Trophoblast cell (in vitro differentiated cells and primary cell): ENCODE measurements at regions not wholly inside any gene's neighbourhood (a gene's known extent, or its start where the extent isn't known, plus 50 kb on each side); places are given as distances from the start of the nearest gene placed in this dataset.
A peak's percentile ranks its signal among the peaks of the same experiment; 100 is the strongest.

Source experiments
- DNase-seq, 2 donors: peaks; one replicate each; pipeline ENCODE4 v3.0.0-alpha.2; 2016
- H2AFZ ChIP-seq: 2 replicates; pipeline ENCODE4 v1.6.1; 2013; ENCODE audit warnings: low read length, moderate library complexity, mild to moderate bottlenecking; ENCODE audit not compliant: insufficient read depth, poor library complexity
- H2AK5ac ChIP-seq: 2 replicates; pipeline ENCODE4 v1.6.1; 2013; ENCODE audit warnings: mild to moderate bottlenecking, low read length
- H2BK120ac ChIP-seq: 2 replicates; pipeline ENCODE4 v1.6.1; 2013; ENCODE audit warnings: low read length, mild to moderate bottlenecking, moderate library complexity; ENCODE audit not compliant: insufficient read depth, poor library complexity
- H2BK12ac ChIP-seq: 2 replicates; pipeline ENCODE4 v1.6.1; 2013; ENCODE audit warnings: mild to moderate bottlenecking, low read length, moderate library complexity
- H2BK5ac ChIP-seq: 2 replicates; pipeline ENCODE4 v1.6.1; 2013; ENCODE audit warnings: low read length, low read depth, moderate library complexity, mild to moderate bottlenecking; ENCODE audit not compliant: poor library complexity
- H3K14ac ChIP-seq: 2 replicates; pipeline ENCODE4 v1.6.1; 2013; ENCODE audit warnings: mild to moderate bottlenecking, low read length
- H3K18ac ChIP-seq: 2 replicates; pipeline ENCODE4 v1.6.1; 2013; ENCODE audit warnings: mild to moderate bottlenecking, low read length
- H3K23ac ChIP-seq: 2 replicates; pipeline ENCODE4 v1.6.1; 2013; ENCODE audit warnings: low read length
- H3K27ac ChIP-seq: 2 replicates; pipeline ENCODE4 v1.5.1; 2013; ENCODE audit warnings: low read depth, mild to moderate bottlenecking, inconsistent platforms, low read length, moderate library complexity
- H3K27me3 ChIP-seq: 2 replicates; pipeline ENCODE4 v1.6.1; 2013; ENCODE audit warnings: inconsistent platforms, mild to moderate bottlenecking, low read length, moderate library complexity; ENCODE audit not compliant: insufficient read depth
- H3K36me3 ChIP-seq, 2 experiments: 1 replicate in 1 of 2; 2 replicates in 1 of 2; pipeline ENCODE4 v1.6.1; 2013; ENCODE audit warnings: low read length in 2 of 2, mild to moderate bottlenecking in 2 of 2, moderate library complexity in 1 of 2; ENCODE audit not compliant: insufficient read depth in 2 of 2, control insufficient read depth in 1 of 2
- H3K4ac ChIP-seq: 2 replicates; pipeline ENCODE4 v1.6.1; 2013; ENCODE audit warnings: low read depth, mild to moderate bottlenecking, low read length, moderate library complexity
- H3K4me1 ChIP-seq, 2 experiments: 1 replicate in 1 of 2; 2 replicates in 1 of 2; pipeline ENCODE4 v1.6.1; 2013; ENCODE audit warnings: low read length in 2 of 2, mild to moderate bottlenecking in 2 of 2, moderate library complexity in 1 of 2; ENCODE audit not compliant: insufficient read depth in 2 of 2, control insufficient read depth in 1 of 2
- H3K4me2 ChIP-seq: 2 replicates; pipeline ENCODE4 v1.6.1; 2013; ENCODE audit warnings: inconsistent platforms, mild to moderate bottlenecking, low read length, moderate library complexity
- H3K4me3 ChIP-seq: 2 replicates; pipeline ENCODE4 v1.5.1; 2013; ENCODE audit warnings: mild to moderate bottlenecking, low read depth, low read length, inconsistent platforms
- H3K79me1 ChIP-seq: one replicate; pipeline ENCODE4 v1.6.1; 2013; ENCODE audit warnings: low read length
- H3K79me2 ChIP-seq: 2 replicates; pipeline ENCODE4 v1.6.1; 2013; ENCODE audit warnings: low read length, mild to moderate bottlenecking; ENCODE audit not compliant: control insufficient read depth, insufficient read depth, poor library complexity
- H3K9ac ChIP-seq: 2 replicates; pipeline ENCODE4 v1.6.1; 2013; ENCODE audit warnings: mild to moderate bottlenecking, low read length
- H3K9me3 ChIP-seq: 2 replicates; pipeline ENCODE4 v1.6.1; 2013; ENCODE audit warnings: low read depth, mild to moderate bottlenecking, control low read depth, inconsistent platforms, low read length; ENCODE audit not compliant: insufficient read depth
- H4K12ac ChIP-seq: 2 replicates; pipeline ENCODE4 v1.6.1; 2013; ENCODE audit warnings: low read depth, mild to moderate bottlenecking, low read length, moderate library complexity
- H4K8ac ChIP-seq: 2 replicates; pipeline ENCODE4 v1.6.1; 2013; ENCODE audit warnings: low read depth, mild to moderate bottlenecking, low read length, moderate library complexity
- H4K91ac ChIP-seq: one replicate; pipeline ENCODE4 v1.6.1; 2013; ENCODE audit warnings: low read depth, mild to moderate bottlenecking, low read length, moderate library complexity
- WGBS: extraction: QIAGEN DNeasy Blood & Tissue Kit; methylation state at CpG from one replicate; pipeline ENCODE4 v1.1.7; 2013; ENCODE audit warnings: missing lambda C conversion rate; ENCODE audit not compliant: insufficient read length, insufficient coverage; ENCODE audit errors: extremely low coverage; 5-methylcytosine and 5-hydroxymethylcytosine counted together

- Histone ChIP-seq H3K27ac (no peak overlapping the region), H4K12ac (no peak overlapping the region), H3K4me3 (no peak overlapping the region), H3K27me3 (no peaks in the 10 kb centered on the region), H2AFZ (no peak overlapping the region), H2AK5ac (no peak overlapping the region), H3K4me2 (no peak overlapping the region), H3K23ac (no peak overlapping the region), H4K8ac (no peak overlapping the region), H3K36me3 (no peaks in the 10 kb centered on the region), H3K9ac (no peak overlapping the region), H4K91ac (no peak overlapping the region), H3K79me1 (no peaks in the 10 kb centered on the region), H3K9me3 (no peaks in the 10 kb centered on the region), H3K14ac (no peak overlapping the region), H2BK5ac (no peak overlapping the region), H3K79me2 (no peaks in the 10 kb centered on the region), H2BK120ac (no peak overlapping the region), H3K18ac (no peak overlapping the region), H3K4me1 (no peaks in the 10 kb centered on the region), H3K4ac (no peak overlapping the region), H2BK12ac (no peak overlapping the region)
- DNase-seq, result peak in 1 of 2 donors; percentile 48
- no CpG with 5 or more reads among the region's 1 CpG for WGBS
Measured at GRCh38 chr4:93897559-93897958, 69.0 kb downstream of the ATOH1 start.

GRCh38 chr4:93908778-93909177 is 80.2 kb downstream of the ATOH1 start:
- Histone ChIP-seq H3K36me3 (no peaks in the 10 kb centered on the region), H2BK5ac (no peak overlapping the region), H3K18ac (no peak overlapping the region), H2BK120ac (no peak overlapping the region), H2AK5ac (no peak overlapping the region), H4K91ac (no peak overlapping the region), H3K27ac (no peak overlapping the region), H3K4me1 (no peaks in the 10 kb centered on the region), H3K9me3 (no peaks in the 10 kb centered on the region), H3K4ac (no peak overlapping the region), H3K4me2 (no peak overlapping the region), H2BK12ac (no peak overlapping the region), H3K23ac (no peak overlapping the region), H3K9ac (no peak overlapping the region), H3K4me3 (no peak overlapping the region), H3K79me1 (no peaks in the 10 kb centered on the region), H2AFZ (no peak overlapping the region), H3K27me3 (no peaks in the 10 kb centered on the region), H3K14ac (no peak overlapping the region), H4K8ac (no peak overlapping the region), H3K79me2 (no peaks in the 10 kb centered on the region), H4K12ac (no peak overlapping the region)
- WGBS, result no CpG with 5 or more reads among the region's 3 CpGs
- no peak for DNase-seq

- H3K23ac ChIP-seq, result no peak overlapping the region
- no peak overlapping the region for H3K4ac ChIP-seq
- H2AK5ac ChIP-seq, result no peak overlapping the region
- no peaks in the 10 kb centered on the region for H3K4me1 ChIP-seq
- no peak overlapping the region for H3K14ac ChIP-seq
- H3K27me3 ChIP-seq, result no peaks in the 10 kb centered on the region
- no peaks in the 10 kb centered on the region for H3K79me2 ChIP-seq
- H3K27ac ChIP-seq, result no peak overlapping the region
- no peak overlapping the region for H3K9ac ChIP-seq
- no peak overlapping the region for H3K4me2 ChIP-seq
- no peak overlapping the region for H3K18ac ChIP-seq
- H2BK12ac ChIP-seq, result no peak overlapping the region
- no CpG with 5 or more reads among the region's 2 CpGs for WGBS
- H3K79me1 ChIP-seq, result no peaks in the 10 kb centered on the region
- no peaks in the 10 kb centered on the region for H3K9me3 ChIP-seq
- H4K8ac ChIP-seq, result no peak overlapping the region
- DNase-seq, result peak in 1 of 2 donors; percentile 4
- H4K91ac ChIP-seq, result no peak overlapping the region
- H3K36me3 ChIP-seq, result no peaks in the 10 kb centered on the region
- no peak overlapping the region for H3K4me3 ChIP-seq
- no peak overlapping the region for H2AFZ ChIP-seq
- no peak overlapping the region for H4K12ac ChIP-seq
- no peak overlapping the region for H2BK5ac ChIP-seq
- no peak overlapping the region for H2BK120ac ChIP-seq
Measured at GRCh38 chr4:93911671-93912070, 83.1 kb downstream of the ATOH1 start.

GRCh38 chr4:93912146-93912545 is 83.6 kb downstream of the ATOH1 start:
- H3K79me1 ChIP-seq, result no peaks in the 10 kb centered on the region
- H3K23ac ChIP-seq, result no peak overlapping the region
- H2AFZ ChIP-seq, result no peak overlapping the region
- H3K18ac ChIP-seq, result no peak overlapping the region
- H3K79me2 ChIP-seq, result no peaks in the 10 kb centered on the region
- H3K27me3 ChIP-seq, result no peaks in the 10 kb centered on the region
- H2BK5ac ChIP-seq, result no peak overlapping the region
- H3K4ac ChIP-seq, result no peak overlapping the region
- no peak overlapping the region for H3K4me3 ChIP-seq
- H4K8ac ChIP-seq, result no peak overlapping the region
- H4K12ac ChIP-seq, result no peak overlapping the region
- H3K27ac ChIP-seq, result no peak overlapping the region
- DNase-seq, result no peak
- H2BK120ac ChIP-seq, result no peak overlapping the region
- H3K9me3 ChIP-seq, result no peaks in the 10 kb centered on the region
- no peak overlapping the region for H3K9ac ChIP-seq
- H4K91ac ChIP-seq, result no peak overlapping the region
- WGBS, result no CpG with 5 or more reads among the region's 2 CpGs
- no peak overlapping the region for H2AK5ac ChIP-seq
- no peak overlapping the region for H2BK12ac ChIP-seq
- H3K14ac ChIP-seq, result no peak overlapping the region
- no peaks in the 10 kb centered on the region for H3K36me3 ChIP-seq
- H3K4me2 ChIP-seq, result no peak overlapping the region
- no peaks in the 10 kb centered on the region for H3K4me1 ChIP-seq
